ENCODE measurements at regions not wholly inside any gene's neighbourhood (a gene's known extent, or its start where the extent isn't known, plus 50 kb on each side); places are given as distances from the start of the nearest gene placed in this dataset.

DNA sequence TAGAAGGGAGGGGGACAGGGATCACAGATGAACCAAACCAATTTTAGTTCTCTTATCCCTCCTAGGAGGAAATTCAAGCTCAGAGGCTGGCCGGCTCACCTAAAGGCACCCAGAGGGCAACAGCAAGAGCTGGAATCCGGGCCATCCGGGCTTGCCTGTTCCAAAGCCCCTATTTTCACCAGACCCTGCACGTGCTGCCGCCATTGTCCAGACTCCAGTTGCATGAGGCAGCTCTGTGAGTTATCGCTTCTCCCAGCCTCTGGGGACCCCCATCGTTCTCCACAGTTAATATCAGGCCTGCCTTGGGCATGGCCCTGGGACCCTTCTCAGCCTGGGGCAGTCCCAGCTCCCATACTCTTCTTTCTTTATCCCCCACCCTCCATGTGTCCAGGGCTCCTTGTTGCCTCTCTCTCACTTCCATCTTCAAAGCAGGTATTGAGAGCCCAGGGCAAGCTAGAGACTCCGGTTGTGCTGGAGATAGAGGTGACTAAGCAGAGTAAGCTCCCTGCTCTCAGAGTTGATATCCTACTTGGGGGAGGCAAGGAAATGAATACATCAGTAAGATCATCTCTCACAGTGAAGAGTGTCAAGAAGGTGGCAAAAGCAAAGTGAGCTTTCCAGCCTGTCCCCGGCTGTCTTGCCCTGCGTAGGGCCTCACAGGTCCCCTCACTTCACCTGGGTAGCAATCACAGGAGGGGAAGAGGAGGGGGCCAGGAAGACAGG lies 322.8 kb downstream of the UACA start (continued):
- TF ChIP-seq MGA (IDR thresholded peaks at IDR 0.05) (peak; percentile 64; the same call in 1 of the 2 replicates), NFE2 (IDR thresholded peaks at IDR 0.05; ENCODE audit: low read depth) (peak; percentile 73), CBX1 (IDR thresholded peaks at IDR 0.05; ENCODE audit: low read depth) (no peak), ELF2 (CRISPR knock-in tag; IDR thresholded peaks at IDR 0.05) (no peak), RCOR1 (IDR thresholded peaks at IDR 0.05; ENCODE audit: borderline replicate concordance in 1 of 2, low read depth in 2 of 2, low read length in 2 of 2) (peak in 1 of 2 experiments; percentile 38; a peak in 1 of 4 replicates), BHLHE40 (IDR thresholded peaks at IDR 0.05; ENCODE audit: low read length) (no peak), SP2 (IDR thresholded peaks at IDR 0.05; ENCODE audit: extremely low read depth, low read depth, low read length, poor library complexity, severe bottlenecking) (no peak), MAFG (tag; conservative IDR thresholded peaks at IDR 0.05) (peak; percentile 44), PCBP1 (IDR thresholded peaks at IDR 0.05; ENCODE audit: low read depth, low read length, poor library complexity, severe bottlenecking) (no peak), MAFK (IDR thresholded peaks at IDR 0.05; ENCODE audit: low read length) (0 out of 2 replicates have a peak, but pooled peaks have one; percentile 20), ZNF316 (IDR thresholded peaks at IDR 0.05) (peak; percentile 60)
- TF ChIP-seq, protein P1, sequence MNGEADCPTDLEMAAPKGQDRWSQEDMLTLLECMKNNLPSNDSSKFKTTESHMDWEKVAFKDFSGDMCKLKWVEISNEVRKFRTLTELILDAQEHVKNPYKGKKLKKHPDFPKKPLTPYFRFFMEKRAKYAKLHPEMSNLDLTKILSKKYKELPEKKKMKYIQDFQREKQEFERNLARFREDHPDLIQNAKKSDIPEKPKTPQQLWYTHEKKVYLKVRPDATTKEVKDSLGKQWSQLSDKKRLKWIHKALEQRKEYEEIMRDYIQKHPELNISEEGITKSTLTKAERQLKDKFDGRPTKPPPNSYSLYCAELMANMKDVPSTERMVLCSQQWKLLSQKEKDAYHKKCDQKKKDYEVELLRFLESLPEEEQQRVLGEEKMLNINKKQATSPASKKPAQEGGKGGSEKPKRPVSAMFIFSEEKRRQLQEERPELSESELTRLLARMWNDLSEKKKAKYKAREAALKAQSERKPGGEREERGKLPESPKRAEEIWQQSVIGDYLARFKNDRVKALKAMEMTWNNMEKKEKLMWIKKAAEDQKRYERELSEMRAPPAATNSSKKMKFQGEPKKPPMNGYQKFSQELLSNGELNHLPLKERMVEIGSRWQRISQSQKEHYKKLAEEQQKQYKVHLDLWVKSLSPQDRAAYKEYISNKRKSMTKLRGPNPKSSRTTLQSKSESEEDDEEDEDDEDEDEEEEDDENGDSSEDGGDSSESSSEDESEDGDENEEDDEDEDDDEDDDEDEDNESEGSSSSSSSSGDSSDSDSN (IDR thresholded peaks at IDR 0.05; ENCODE audit: borderline replicate concordance in 1 of 2, low read depth in 2 of 2, low read length in 2 of 2): 0 out of 4 replicates have a peak, but pooled peaks of 1 of the 2 experiments have one; percentile 24
- TF ChIP-seq, protein P2, sequence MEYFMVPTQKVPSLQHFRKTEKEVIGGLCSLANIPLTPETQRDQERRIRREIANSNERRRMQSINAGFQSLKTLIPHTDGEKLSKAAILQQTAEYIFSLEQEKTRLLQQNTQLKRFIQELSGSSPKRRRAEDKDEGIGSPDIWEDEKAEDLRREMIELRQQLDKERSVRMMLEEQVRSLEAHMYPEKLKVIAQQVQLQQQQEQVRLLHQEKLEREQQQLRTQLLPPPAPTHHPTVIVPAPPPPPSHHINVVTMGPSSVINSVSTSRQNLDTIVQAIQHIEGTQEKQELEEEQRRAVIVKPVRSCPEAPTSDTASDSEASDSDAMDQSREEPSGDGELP (CRISPR knock-in tag; IDR thresholded peaks at IDR 0.05; ENCODE audit: borderline replicate concordance): no peak
